Activated CD8-positive, alpha-beta memory T cell treated with anti-CD3 and anti-CD28 coated beads, Interleukin-2, amount 10 ng/mL, durations not matched to agents 7 days and 5 days (primary cell): ENCODE measurements at regions not wholly inside any gene's neighbourhood (a gene's known extent, or its start where the extent isn't known, plus 50 kb on each side); places are given as distances from the start of the nearest gene placed in this dataset.
"Not testable (repeated sequence)": the region's sequence is repeated elsewhere in the genome, so short reads cannot be mapped to it uniquely, and the experiment has no call there.

Experiments used
- ATAC-seq: fragments of 150-1000 bp; cut with Tn5 transposase; one replicate; pipeline ENCODE4 v1.10.0; 2021; ENCODE audit warnings: moderate library complexity
- CTCF ChIA-PET: fragments of 350-600 bp; sonication (Branson Sonifier 250); formaldehyde crosslinking; loops from one replicate; lab custom pipeline; 2021; ENCODE audit warnings: antibody characterized with exemption; lab: Charles Lee
- DNase-seq: peaks from one replicate; pipeline ENCODE4 v3.0.0-alpha.2; 2020
- H3K27ac Mint-ChIP-seq: one replicate; pipeline ENCODE4 v1.8.0; 2021; ENCODE audit warnings: mild to moderate bottlenecking, mixed read lengths
- H3K27me3 Mint-ChIP-seq: one replicate; pipeline ENCODE4 v1.8.0; 2021; ENCODE audit warnings: mixed read lengths
- H3K36me3 Mint-ChIP-seq: one replicate; pipeline ENCODE4 v1.8.0; 2021; ENCODE audit warnings: mild to moderate bottlenecking, mixed read lengths
- H3K4me1 Mint-ChIP-seq: one replicate; pipeline ENCODE4 v1.8.0; 2021; ENCODE audit warnings: mixed read lengths
- H3K4me3 Mint-ChIP-seq: one replicate; pipeline ENCODE4 v1.8.0; 2021; ENCODE audit warnings: mild to moderate bottlenecking, moderate library complexity, mixed read lengths
- H3K9me3 Mint-ChIP-seq: one replicate; pipeline ENCODE4 v1.8.0; 2022; ENCODE audit warnings: low read depth, mixed read lengths

DNA sequence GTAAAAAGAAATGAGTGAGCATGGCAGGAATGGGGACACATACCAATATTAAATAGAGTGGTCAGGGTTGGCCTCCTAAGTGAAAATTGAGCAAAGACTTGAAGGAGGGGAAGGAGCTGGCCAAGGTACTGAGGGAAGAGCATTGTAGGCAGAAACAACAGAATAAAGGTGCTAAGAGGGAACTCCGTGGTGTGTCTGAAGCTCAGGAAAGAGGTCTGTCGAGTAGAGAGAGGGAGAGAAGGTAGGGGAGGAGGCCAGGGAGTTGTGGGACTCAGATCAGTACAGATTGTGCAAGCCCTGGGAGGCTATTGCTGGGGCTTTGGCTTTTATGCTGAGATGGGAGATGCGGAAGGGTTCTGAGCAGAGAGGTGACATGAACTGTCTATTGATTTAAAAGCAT lies 664.7 kb downstream of the SPATA31A6 start:
- H3K9me3 Mint-ChIP-seq, ATAC-seq, H3K4me3 Mint-ChIP-seq, DNase-seq, H3K27me3 Mint-ChIP-seq, H3K36me3 Mint-ChIP-seq, H3K27ac Mint-ChIP-seq, H3K4me1 Mint-ChIP-seq, CTCF ChIA-PET: not testable (repeated sequence)

DNA sequence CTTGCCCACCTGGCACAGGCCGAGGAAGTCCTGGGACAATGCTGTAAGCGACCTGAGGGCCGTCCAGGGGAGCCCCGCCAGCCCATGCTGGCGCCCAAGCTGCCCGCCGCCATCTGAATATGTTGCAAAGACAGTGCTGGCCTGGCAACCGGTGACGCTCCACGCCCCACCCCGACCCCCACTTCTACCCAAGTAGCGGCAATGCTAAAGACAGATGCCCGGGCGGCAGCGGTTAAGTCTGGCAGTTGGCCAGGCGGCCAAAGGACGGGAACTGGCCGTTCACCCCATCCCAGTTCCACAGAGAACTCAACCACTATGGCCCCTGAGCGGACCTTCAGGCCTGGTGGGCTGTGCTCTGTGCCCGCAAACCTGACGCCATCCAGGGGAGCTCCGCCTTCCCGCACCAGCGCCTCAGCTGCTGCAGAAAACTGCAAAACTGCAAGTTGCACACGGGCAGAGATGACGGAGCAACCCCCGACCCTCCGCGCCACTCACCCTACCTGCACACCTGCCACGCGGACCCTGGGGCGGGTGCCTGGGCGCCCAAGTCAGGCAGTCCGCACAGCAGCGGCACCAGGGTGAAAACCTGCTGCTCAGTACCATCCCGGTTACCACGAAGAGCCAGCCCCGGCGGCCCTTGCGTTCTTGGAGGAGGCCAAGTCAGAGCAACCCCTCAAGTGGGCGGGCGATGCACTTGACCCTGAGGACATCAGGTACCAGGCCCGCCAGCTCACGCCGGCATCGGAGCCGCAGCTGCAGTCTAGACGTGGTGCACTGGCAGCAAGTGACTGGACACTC lies 667.6 kb downstream of the SPATA31A6 start:
- H3K36me3 Mint-ChIP-seq, CTCF ChIA-PET, H3K27me3 Mint-ChIP-seq, ATAC-seq, H3K4me1 Mint-ChIP-seq, DNase-seq, H3K9me3 Mint-ChIP-seq, H3K4me3 Mint-ChIP-seq, H3K27ac Mint-ChIP-seq: not testable (repeated sequence)

DNA sequence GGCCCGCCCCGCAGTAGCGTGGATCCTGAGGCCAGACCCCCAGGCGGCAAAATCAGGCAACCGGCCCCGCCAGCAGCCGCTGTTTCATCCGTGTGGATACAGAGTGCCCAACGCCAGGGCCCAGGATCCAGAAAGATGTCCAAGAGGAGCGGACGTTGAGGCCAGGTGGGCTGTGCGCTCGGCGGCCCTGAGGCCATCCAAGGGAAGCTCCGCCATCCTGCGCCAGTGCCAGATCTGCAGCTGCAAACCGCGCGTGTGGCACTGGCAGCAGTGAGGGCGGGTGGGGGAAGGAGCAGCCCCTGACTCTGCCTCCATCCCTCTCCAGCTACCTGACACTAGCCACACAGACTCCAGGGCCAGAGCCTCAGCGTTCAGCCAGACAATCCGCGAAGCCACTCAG lies 668.2 kb downstream of the SPATA31A6 start:
- CTCF ChIA-PET, H3K4me1 Mint-ChIP-seq, DNase-seq, H3K27me3 Mint-ChIP-seq, H3K27ac Mint-ChIP-seq, H3K36me3 Mint-ChIP-seq, ATAC-seq, H3K4me3 Mint-ChIP-seq, H3K9me3 Mint-ChIP-seq: not testable (repeated sequence)

DNA sequence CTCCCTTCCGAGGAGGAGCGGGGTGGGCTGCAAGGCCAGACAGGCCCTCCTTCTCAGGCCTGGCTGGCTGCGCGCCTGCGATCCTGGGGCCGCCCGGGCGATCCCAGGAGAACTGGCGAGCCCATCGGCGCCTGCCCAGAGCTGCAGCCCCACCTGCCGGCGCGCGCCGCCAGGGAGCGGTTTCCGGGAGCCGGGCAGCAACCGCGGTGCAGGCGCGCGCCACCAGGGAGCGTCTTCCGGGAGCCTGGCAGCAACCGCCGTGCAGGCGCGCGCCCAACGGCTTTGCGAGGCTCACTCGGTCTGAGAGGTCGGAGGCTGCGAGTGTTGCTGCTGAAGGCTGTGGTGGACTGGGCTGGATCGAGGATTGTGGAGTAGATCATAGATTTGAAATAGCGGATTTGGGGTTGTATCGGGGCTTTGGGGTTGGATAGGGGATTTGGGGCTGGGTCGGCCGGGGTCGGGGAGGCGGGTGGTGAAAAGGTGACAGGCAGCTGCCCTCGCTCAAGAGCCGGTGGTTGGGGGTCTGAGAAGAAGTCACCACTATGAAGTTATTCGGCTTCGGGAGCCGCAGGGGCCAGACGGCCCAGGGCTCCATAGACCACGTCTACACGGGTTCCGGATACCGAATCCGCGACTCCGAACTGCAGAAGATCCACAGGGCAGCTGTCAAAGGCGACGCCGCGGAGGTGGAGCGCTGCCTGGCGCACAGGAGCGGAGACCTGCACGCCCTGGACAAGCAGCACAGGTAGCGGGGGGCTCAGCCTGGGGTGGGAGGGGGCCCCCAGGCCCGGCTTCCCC lies 668.9 kb downstream of the SPATA31A6 start:
- H3K4me1 Mint-ChIP-seq, H3K36me3 Mint-ChIP-seq, H3K27ac Mint-ChIP-seq, DNase-seq, H3K9me3 Mint-ChIP-seq, H3K27me3 Mint-ChIP-seq, H3K4me3 Mint-ChIP-seq, ATAC-seq, CTCF ChIA-PET: not testable (repeated sequence)

DNA sequence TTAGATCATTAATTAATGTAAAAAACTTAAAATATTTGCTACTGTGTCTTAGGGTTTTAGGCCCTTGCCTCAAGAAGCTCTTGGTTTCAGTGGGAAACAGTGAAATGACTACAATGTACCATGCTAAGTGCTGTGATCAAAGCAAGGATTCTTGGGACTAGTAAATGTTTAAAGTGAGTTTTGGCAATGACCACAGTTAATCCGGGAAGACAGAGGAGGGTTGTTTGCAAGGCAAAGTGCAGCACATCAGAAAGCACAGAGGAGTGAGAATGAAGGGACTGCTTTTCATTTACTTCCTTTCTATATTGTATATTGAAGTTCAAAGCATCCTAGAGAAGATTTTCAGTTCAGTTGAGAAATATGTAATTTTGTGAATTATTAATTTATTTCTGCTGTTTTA lies 676.7 kb downstream of the SPATA31A6 start:
- H3K27me3 Mint-ChIP-seq, H3K27ac Mint-ChIP-seq, H3K36me3 Mint-ChIP-seq, H3K4me1 Mint-ChIP-seq, CTCF ChIA-PET, H3K4me3 Mint-ChIP-seq, ATAC-seq, H3K9me3 Mint-ChIP-seq, DNase-seq: not testable (repeated sequence)

GRCh38 chr9:42862465-42862864 lies 679.0 kb downstream of the SPATA31A6 start:
- H3K36me3 Mint-ChIP-seq, CTCF ChIA-PET, ATAC-seq, H3K27ac Mint-ChIP-seq, H3K4me3 Mint-ChIP-seq, H3K9me3 Mint-ChIP-seq, H3K27me3 Mint-ChIP-seq, DNase-seq, H3K4me1 Mint-ChIP-seq: not testable (repeated sequence)
